Uterus (tissue), 3 donors: ENCODE measurements at regions not wholly inside any gene's neighbourhood (a gene's known extent, or its start where the extent isn't known, plus 50 kb on each side); places are given as distances from the start of the nearest gene placed in this dataset.
"Not testable (repeated sequence)": the region's sequence is repeated elsewhere in the genome, so short reads cannot be mapped to it uniquely, and the experiment has no call there.

ENCODE experiments used
- DNase-seq, 2 donors: peaks; one replicate each; pipeline ENCODE4 v3.0.0-alpha.2; 2019 to 2020
- H3K27ac ChIP-seq, 2 donors: fragments of 200-600 bp; sonication (generic); 1 replicate in 1 of 2; 2 replicates in 1 of 2; pipeline ENCODE4 v1.5.1; 2016 to 2018
- H3K27me3 ChIP-seq, 2 donors: fragments of 200-600 bp; sonication (generic); one replicate each; pipeline ENCODE4 v1.5.1; 2018 to 2019; ENCODE audit warnings: control low read depth in 1 of 2
- H3K36me3 ChIP-seq, 2 donors: fragments of 200-600 bp; sonication (generic); one replicate each; pipeline ENCODE4 v1.5.1; 2019; ENCODE audit warnings: control low read depth in 1 of 2
- H3K4me1 ChIP-seq, 2 donors: fragments of 200-600 bp; sonication (generic); one replicate each; pipeline ENCODE4 v1.5.1; 2018 to 2019; ENCODE audit warnings: control low read depth in 1 of 2
- H3K4me3 ChIP-seq, 2 donors: fragments of 200-600 bp; sonication (generic); 1 replicate in 1 of 2; 2 replicates in 1 of 2; pipeline ENCODE4 v1.5.1; 2018 to 2019; ENCODE audit warnings: mild to moderate bottlenecking in 1 of 2
- H3K9me3 ChIP-seq, 2 donors: fragments of 200-600 bp; sonication (generic); one replicate each; pipeline ENCODE4 v1.5.1; 2019; ENCODE audit warnings: control low read depth in 1 of 2
- POLR2A ChIP-seq, 2 donors: fragments of 450-650 bp; IDR thresholded peaks; one replicate each; pipeline ENCODE4 v1.6.1; 2016; ENCODE audit warnings: antibody characterized with exemption in 2 of 2, mild to moderate bottlenecking in 1 of 2, moderate library complexity in 1 of 2
- intact Hi-C: fragments of 100-400 bp; cut with DNase I; formaldehyde crosslinking; loops from one replicate; pipeline ENCODE4 v1.15.1; 2023; ENCODE audit warnings: low total_unique reads
- TF ChIP-seq, protein P1 (sequence below), 4 experiments: fragments of 200-600 bp in 2 of 4; fragments of 450-650 bp in 2 of 4; sonication (generic) in 2 of 4; IDR thresholded peaks; one replicate each; pipeline ENCODE4 v1.5.1; 2016 to 2019; ENCODE audit warnings: antibody characterized with exemption in 4 of 4, mild to moderate bottlenecking in 2 of 4, moderate library complexity in 1 of 4
- donor health status: DM: yes; HTN: yes; CAD: no.

DNA sequence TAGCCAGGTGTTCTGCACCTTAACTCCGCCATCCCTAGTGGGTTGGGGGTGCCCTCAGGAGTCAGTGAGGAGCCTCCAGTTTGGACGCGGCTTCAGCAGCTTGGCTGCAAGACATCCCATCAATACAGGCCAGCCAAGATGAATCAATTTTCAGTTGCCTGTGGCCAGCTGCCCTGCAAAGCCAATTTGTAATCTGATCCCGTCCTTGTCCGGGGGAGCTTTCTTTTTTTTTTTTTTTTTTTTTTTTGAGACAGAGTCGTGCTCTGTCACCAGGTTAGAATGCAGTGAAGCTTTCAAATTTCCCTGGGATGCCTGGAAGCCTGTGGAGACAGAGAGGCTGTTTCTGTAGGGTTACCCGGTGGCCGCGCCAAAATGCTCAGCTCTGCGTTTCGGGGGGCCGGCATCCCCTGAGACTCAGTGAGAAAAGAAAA lies 192.5 kb downstream of the ASMT start:
- no peaks in the 10 kb centered on the region for H3K9me3 ChIP-seq
- H3K4me3 ChIP-seq: no peak overlapping the region
- no peak overlapping the region for H3K27ac ChIP-seq
- no peak for DNase-seq
- H3K36me3 ChIP-seq: no peaks in the 10 kb centered on the region
- H3K27me3 ChIP-seq: no peaks in the 10 kb centered on the region
- no peak for TF ChIP-seq POLR2A (IDR thresholded peaks at IDR 0.05)
- TF ChIP-seq, protein P1, sequence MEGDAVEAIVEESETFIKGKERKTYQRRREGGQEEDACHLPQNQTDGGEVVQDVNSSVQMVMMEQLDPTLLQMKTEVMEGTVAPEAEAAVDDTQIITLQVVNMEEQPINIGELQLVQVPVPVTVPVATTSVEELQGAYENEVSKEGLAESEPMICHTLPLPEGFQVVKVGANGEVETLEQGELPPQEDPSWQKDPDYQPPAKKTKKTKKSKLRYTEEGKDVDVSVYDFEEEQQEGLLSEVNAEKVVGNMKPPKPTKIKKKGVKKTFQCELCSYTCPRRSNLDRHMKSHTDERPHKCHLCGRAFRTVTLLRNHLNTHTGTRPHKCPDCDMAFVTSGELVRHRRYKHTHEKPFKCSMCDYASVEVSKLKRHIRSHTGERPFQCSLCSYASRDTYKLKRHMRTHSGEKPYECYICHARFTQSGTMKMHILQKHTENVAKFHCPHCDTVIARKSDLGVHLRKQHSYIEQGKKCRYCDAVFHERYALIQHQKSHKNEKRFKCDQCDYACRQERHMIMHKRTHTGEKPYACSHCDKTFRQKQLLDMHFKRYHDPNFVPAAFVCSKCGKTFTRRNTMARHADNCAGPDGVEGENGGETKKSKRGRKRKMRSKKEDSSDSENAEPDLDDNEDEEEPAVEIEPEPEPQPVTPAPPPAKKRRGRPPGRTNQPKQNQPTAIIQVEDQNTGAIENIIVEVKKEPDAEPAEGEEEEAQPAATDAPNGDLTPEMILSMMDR (IDR thresholded peaks at IDR 0.05): no peak
- intact Hi-C loops: no loop called here
- H3K4me1 ChIP-seq: no peaks in the 10 kb centered on the region

DNA sequence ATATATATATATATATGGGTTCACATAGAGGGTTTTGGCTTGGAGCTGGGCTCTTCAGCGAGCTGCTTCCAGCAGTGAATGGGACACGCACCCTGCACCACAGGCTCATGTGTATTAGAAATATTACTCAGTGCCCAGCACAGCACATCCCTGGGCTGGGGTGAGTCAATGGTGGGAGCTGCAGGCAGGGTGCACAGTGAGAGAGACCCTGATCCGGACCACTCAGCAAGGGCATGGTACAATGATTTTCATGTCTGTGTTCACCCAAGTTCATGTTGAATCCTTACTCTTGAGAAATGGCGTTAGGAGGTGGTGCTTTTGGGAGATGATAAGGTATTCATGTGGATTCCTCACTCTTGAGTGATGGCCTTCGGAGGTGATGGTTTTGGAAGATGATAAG lies 194.7 kb downstream of the ASMT start:
- no peaks in the 10 kb centered on the region for H3K27me3 ChIP-seq
- H3K27ac ChIP-seq: no peak overlapping the region
- intact Hi-C loops: no loop called here
- DNase-seq: no peak
- no peaks in the 10 kb centered on the region for H3K4me1 ChIP-seq
- TF ChIP-seq POLR2A (IDR thresholded peaks at IDR 0.05): no peak
- TF ChIP-seq, protein P1 (IDR thresholded peaks at IDR 0.05): no peak
- H3K4me3 ChIP-seq: no peak overlapping the region
- no peaks in the 10 kb centered on the region for H3K36me3 ChIP-seq
- no peaks in the 10 kb centered on the region for H3K9me3 ChIP-seq

DNA sequence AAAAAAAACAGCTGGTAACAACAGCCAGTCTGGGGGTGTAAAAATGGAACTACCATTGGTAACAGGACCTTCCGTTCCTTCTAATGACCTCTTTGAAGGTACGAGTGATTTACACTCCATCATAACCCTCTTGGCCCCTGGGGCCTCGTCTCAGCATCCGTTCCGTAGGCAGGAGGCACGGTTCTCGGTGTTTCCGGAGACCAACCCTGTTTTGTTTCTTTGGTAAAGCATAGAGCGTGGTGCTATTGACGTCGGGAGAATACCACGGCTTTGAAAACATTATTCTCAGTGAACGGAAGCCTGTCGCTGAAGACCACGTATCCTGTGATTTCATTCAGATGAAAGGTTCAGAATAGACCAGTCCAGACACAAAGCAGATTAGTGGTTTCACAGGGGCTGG lies 198.9 kb downstream of the ASMT start:
- Histone ChIP-seq H3K9me3 (no peaks in the 10 kb centered on the region), H3K27ac (no peak overlapping the region), H3K4me1 (no peaks in the 10 kb centered on the region), H3K27me3 (no peaks in the 10 kb centered on the region), H3K36me3 (no peaks in the 10 kb centered on the region), H3K4me3 (no peak overlapping the region)
- DNase-seq: peak in 1 of 2 donors; percentile 23
- intact Hi-C loops: no loop called here
- no peak for TF ChIP-seq POLR2A (IDR thresholded peaks at IDR 0.05)
- TF ChIP-seq, protein P1 (IDR thresholded peaks at IDR 0.05): no peak

DNA sequence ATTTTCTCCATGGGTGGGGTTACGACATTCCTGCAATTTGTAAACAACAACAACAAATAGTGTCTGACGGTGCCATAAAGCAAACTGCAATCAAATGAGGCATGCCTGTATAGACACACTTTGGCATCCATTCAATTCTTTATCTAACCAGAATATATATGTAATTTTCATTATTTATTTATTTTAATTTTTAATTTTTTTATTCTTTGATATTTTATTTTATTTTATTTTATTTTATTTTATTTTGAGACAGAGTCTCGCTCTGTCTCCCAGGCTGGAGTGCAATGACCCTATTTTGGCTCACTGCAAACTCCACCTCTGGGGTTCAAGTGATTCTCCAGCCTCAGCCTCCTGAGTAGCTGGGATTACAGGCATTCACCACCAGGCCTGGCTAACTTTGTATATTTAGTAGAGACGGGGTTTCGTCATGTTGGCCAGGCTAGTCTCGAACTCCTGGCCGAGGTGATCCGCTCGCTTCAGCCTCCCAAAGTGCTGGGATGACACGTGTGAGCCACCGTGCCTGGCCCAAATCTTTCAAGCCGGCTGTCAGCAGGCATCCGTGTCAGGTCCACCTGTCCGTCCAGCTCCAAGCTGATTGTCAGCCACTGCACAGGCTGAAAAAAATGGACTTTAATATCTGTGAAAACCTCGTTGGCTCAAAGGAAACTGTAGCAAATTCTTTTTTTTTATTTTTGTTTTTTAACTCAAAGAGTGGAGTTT lies 200.8 kb downstream of the ASMT start:
- no peak for DNase-seq
- no peak for TF ChIP-seq POLR2A (IDR thresholded peaks at IDR 0.05)
- TF ChIP-seq, protein P1 (IDR thresholded peaks at IDR 0.05): no peak
- no peaks in the 10 kb centered on the region for H3K4me1 ChIP-seq
- H3K27me3 ChIP-seq: no peaks in the 10 kb centered on the region
- no peak overlapping the region for H3K27ac ChIP-seq
- intact Hi-C loops: no loop called here
- no peaks in the 10 kb centered on the region for H3K9me3 ChIP-seq
- no peaks in the 10 kb centered on the region for H3K36me3 ChIP-seq
- no peak overlapping the region for H3K4me3 ChIP-seq

DNA sequence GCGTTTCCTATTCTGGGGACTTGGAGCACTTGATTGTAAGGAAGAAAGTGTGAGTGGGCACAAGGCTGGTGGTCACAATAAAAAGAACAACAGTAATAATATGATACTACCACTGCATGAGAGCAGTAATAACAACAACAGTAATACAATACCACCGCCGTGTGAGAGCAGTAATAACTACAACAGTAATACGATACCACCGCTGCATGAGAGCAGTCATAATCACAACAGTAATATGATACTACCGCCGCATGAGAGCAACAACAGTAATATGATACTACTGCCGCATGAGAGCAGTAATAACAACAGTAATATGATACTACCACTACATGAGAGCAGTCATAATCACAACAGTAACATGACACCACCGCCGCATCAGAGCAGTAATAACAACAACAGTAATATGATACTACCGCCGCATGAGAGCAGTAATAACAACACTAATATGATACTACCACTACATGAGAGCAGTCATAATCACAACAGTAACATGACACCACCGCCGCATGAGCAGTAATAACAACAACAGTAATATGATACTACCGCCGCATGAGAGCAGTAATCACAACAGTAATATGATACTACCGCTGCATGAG lies 201.6 kb downstream of the ASMT start:
- H3K36me3 ChIP-seq, H3K27ac ChIP-seq, H3K27me3 ChIP-seq, intact Hi-C loops, H3K9me3 ChIP-seq, DNase-seq, H3K4me3 ChIP-seq, H3K4me1 ChIP-seq: not testable (repeated sequence)
